Chondrocyte (in vitro differentiated cells): ENCODE measurements at regions not wholly inside any gene's neighbourhood (a gene's known extent, or its start where the extent isn't known, plus 50 kb on each side); places are given as distances from the start of the nearest gene placed in this dataset.

Source experiments
- DNase-seq: peaks from one replicate; pipeline ENCODE4 v3.0.0; 2021; ENCODE audit warnings: mixed read lengths, low spot score
- H3K27ac Mint-ChIP-seq: one replicate; pipeline ENCODE4 v1.8.0; 2021; ENCODE audit warnings: mild to moderate bottlenecking, moderate library complexity, mixed read lengths; ENCODE audit not compliant: unreplicated experiment
- H3K27me3 Mint-ChIP-seq: 2 replicates; pipeline ENCODE4 v1.8.0; 2021; ENCODE audit warnings: low read depth, mixed read lengths
- H3K36me3 Mint-ChIP-seq: 2 replicates; pipeline ENCODE4 v1.8.0; 2021; ENCODE audit warnings: low read depth, mixed read lengths
- H3K4me1 Mint-ChIP-seq: 2 replicates; pipeline ENCODE4 v1.8.0; 2021; ENCODE audit warnings: low read depth, mild to moderate bottlenecking, mixed read lengths
- H3K4me3 Mint-ChIP-seq: one replicate; pipeline ENCODE4 v1.8.0; 2021; ENCODE audit warnings: mild to moderate bottlenecking, moderate library complexity, mixed read lengths; ENCODE audit not compliant: unreplicated experiment
- H3K9me3 Mint-ChIP-seq: 2 replicates; pipeline ENCODE4 v1.8.0; 2021; ENCODE audit warnings: low read depth, mixed read lengths
- TF ChIP-seq, protein P1 (sequence below): fragments of 200-600 bp; sonication (generic); IDR thresholded peaks from 2 replicates; pipeline ENCODE4 v1.5.0; 2021; ENCODE audit warnings: antibody characterized with exemption, mild to moderate bottlenecking, moderate library complexity

DNA sequence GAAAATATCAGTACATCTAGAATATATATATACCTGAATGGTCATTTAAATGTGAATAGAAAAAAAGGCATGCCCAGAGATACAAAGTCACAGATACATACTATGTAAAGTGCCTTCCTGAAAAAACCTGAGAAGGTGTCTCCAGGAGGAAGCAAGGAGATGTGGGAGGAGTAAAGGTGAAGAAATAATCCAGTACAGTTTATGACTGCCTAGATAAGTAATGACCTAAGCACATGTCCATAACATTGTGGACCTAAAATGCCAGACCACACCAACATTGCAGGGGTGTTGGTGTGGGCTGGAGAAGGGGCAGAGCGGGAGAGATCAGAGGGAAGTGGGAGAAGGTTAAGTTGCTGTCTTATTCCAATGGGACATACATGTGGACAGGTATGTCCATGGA is 226.9 kb downstream of the ZNF621 start:
- Mint-ChIP-seq H3K36me3 (no peaks in the 10 kb centered on the region), H3K27ac (no peak overlapping the region), H3K9me3 (no peaks in the 10 kb centered on the region), H3K27me3 (peaks cover 13% of the 10 kb centered on the region), H3K4me3 (no peak overlapping the region), H3K4me1 (peaks cover 3% of the 10 kb centered on the region)
- no peak for DNase-seq
- TF ChIP-seq, protein P1, sequence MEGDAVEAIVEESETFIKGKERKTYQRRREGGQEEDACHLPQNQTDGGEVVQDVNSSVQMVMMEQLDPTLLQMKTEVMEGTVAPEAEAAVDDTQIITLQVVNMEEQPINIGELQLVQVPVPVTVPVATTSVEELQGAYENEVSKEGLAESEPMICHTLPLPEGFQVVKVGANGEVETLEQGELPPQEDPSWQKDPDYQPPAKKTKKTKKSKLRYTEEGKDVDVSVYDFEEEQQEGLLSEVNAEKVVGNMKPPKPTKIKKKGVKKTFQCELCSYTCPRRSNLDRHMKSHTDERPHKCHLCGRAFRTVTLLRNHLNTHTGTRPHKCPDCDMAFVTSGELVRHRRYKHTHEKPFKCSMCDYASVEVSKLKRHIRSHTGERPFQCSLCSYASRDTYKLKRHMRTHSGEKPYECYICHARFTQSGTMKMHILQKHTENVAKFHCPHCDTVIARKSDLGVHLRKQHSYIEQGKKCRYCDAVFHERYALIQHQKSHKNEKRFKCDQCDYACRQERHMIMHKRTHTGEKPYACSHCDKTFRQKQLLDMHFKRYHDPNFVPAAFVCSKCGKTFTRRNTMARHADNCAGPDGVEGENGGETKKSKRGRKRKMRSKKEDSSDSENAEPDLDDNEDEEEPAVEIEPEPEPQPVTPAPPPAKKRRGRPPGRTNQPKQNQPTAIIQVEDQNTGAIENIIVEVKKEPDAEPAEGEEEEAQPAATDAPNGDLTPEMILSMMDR = no peak

DNA sequence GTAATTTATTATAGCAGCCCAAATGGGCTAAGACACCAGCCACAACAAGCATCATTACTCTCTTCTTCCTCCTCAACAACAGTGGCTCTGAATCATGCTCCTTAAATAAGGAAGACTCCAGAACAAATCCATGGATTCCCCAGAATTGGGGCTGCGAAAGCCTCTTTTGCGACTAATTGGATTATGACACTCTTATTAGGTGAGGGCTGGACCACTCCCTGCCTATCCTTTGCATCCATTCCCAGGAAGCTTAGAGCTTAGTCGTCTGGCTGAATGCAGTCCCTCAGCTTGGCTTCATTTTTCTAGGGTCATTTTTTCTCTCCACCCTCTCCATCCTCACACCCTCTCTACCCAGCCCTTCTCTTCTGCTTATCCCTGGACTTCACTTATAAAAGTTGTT is 227.7 kb downstream of the ZNF621 start:
- TF ChIP-seq, protein P1 = no peak
- H3K9me3 Mint-ChIP-seq = no peaks in the 10 kb centered on the region
- DNase-seq = no peak
- H3K27me3 Mint-ChIP-seq = peaks cover 13% of the 10 kb centered on the region
- H3K4me3 Mint-ChIP-seq = no peak overlapping the region
- peaks cover 3% of the 10 kb centered on the region for H3K4me1 Mint-ChIP-seq
- no peak overlapping the region for H3K27ac Mint-ChIP-seq
- H3K36me3 Mint-ChIP-seq = no peaks in the 10 kb centered on the region

DNA sequence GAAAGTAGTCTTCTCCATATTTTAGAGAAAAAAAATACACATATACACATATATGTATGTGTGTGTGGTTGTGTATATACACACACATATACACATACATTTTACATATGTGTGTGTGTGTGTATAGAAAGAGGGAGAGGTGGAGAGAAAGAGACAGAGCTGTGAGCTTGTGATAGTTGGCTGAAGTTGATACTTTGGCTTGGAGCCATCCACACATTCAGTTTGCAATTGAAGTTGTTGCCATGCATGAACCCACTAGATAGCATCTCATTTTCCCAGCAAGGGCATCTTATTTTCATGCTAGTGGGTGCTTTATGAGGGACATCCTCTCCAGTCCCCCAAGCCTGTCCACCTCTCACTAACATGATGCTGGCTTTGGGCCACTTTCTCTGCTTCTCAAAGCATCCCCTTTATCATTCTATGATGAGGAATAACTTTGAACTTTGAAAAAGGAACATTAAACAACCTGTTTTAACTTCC is 228.6 kb downstream of the ZNF621 start:
- Mint-ChIP-seq H3K27me3 (peaks cover 13% of the 10 kb centered on the region), H3K36me3 (no peaks in the 10 kb centered on the region), H3K4me3 (no peak overlapping the region), H3K27ac (no peak overlapping the region), H3K9me3 (no peaks in the 10 kb centered on the region), H3K4me1 (peaks cover 3% of the 10 kb centered on the region)
- TF ChIP-seq, protein P1 = no peak
- no peak for DNase-seq

DNA sequence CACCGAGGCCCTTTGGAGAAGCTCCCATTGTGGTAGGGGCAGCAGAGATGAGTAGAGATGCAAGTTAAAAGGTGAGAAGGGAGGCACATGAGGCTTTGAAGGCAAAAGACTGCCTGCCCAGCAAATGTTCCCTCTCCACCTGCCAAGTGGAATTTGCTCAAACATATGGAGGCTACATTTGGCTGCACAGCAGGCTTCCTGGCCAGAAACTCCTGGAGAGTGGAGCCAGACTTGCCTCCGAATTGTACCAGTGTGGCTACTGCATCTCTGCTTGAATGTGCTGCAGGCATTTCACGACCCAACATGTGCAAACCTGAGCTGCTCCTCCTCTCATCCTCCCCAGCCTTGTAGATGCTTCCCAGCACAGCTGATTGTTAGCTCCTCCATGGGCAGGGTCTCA is 229.2 kb downstream of the ZNF621 start:
- no peak for DNase-seq
- H3K27me3 Mint-ChIP-seq = peaks cover 13% of the 10 kb centered on the region
- H3K4me3 Mint-ChIP-seq = no peak overlapping the region
- no peaks in the 10 kb centered on the region for H3K36me3 Mint-ChIP-seq
- H3K4me1 Mint-ChIP-seq = peaks cover 3% of the 10 kb centered on the region
- TF ChIP-seq, protein P1 = no peak
- H3K27ac Mint-ChIP-seq = no peak overlapping the region
- no peaks in the 10 kb centered on the region for H3K9me3 Mint-ChIP-seq

DNA sequence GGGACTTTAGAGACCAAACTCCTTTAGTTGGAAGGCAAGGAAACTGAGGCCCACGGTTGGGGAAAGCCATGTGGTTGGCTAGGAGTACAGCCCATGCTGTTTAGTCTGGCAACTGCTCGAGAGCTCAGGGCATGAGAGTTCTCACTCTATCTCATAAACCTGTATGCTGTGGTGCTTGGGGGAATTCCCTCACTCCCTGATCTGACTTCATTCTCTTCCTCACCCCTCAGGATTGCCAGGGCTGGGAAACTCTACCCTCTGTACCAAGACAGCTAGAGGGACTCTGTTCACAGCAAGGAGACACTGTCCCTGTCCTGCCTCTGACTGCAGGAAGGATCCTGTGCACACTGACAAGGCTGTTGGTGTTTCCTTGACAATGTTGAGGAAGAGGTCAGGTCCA is 230.2 kb downstream of the ZNF621 start:
- H3K9me3 Mint-ChIP-seq = peaks cover under 1% of the 10 kb centered on the region
- peaks cover 13% of the 10 kb centered on the region for H3K27me3 Mint-ChIP-seq
- no peak for DNase-seq
- TF ChIP-seq, protein P1 = no peak
- H3K27ac Mint-ChIP-seq = no peak overlapping the region
- no peaks in the 10 kb centered on the region for H3K36me3 Mint-ChIP-seq
- H3K4me1 Mint-ChIP-seq = no peaks in the 10 kb centered on the region
- no peak overlapping the region for H3K4me3 Mint-ChIP-seq
